SKM-1 treated with dmso at 0.1 percent for 144 hours (cell line): ENCODE measurements at regions not wholly inside any gene's neighbourhood (a gene's known extent, or its start where the extent isn't known, plus 50 kb on each side); places are given as distances from the start of the nearest gene placed in this dataset.

Experiments used
- DNase-seq: peaks from one replicate; lab custom pipeline; 2025; ENCODE audit not compliant: unreplicated experiment; lab: John Stamatoyannopoulos, UW

- no peak for DNase-seq
Observed at GRCh38 chr4:151824656-151825055, 63.8 kb upstream of the GATB start.

- no peak for DNase-seq
Observed at GRCh38 chr4:151822331-151822730, 61.5 kb upstream of the GATB start.

- DNase-seq: no peak
Observed at GRCh38 chr4:151820004-151820403, 59.2 kb upstream of the GATB start.

DNA sequence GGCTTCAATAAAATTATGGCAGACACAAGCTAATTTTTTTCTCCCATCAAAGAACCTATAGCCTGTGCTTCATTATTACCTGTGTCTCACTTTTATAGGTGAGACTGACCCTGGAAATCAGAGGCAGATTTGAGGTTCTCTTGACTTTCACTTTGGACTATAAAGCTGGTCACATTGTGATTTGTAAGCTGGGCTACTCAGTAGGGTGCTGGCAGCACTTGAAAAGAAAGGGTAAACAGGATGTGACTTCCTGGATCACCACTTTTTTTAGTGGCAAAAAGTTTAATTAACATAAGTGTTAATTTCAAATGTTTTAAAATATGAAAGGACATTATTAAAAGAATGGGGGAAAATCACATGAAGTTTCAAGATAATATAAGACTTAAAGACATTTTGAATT, 50.6 kb upstream of the GATB start:
- DNase-seq: no peak
